HepG2 (cell line): ENCODE measurements at regions not wholly inside any gene's neighbourhood (a gene's known extent, or its start where the extent isn't known, plus 50 kb on each side); places are given as distances from the start of the nearest gene placed in this dataset.

Experiments
- ATAC-seq: fragments of 200-7000 bp; cut with Tn5 transposase; 3 replicates; pipeline ENCODE4 v1.9.1; 2020; ENCODE audit warnings: mild to moderate bottlenecking, moderate library complexity
- BruUV-seq: library from RNA; stranded (reverse); fragments of 400-500 nt; replicated peaks from 2 replicates; lab custom pipeline; 2021; lab: Mats Ljungman, UMichigan
- CTCF ChIA-PET: fragments of 300-600 bp; formaldehyde crosslinking; extraction: SDS; loops from one replicate; lab custom pipeline; 2021; ENCODE audit warnings: low total read pairs, inconsistent platforms, low intra/inter-chr PET ratio; lab: Yijun Ruan, JAX
- POLR2A ChIA-PET: fragments of 350-600 bp; sonication (Branson Sonifier 250); formaldehyde crosslinking; loops from one replicate; lab custom pipeline; 2020; ENCODE audit warnings: antibody characterized with exemption, inconsistent platforms; lab: Yijun Ruan, JAX
- DNase-seq: peaks from one replicate; pipeline ENCODE4 v3.0.0-alpha.2; 2015; ENCODE audit warnings: low spot score
- FAIRE-seq: peaks from 3 replicates; lab custom pipeline; 2011; peaks lifted over from hg19 to GRCh38; lab: Jason Lieb, UNC
- H2AFZ ChIP-seq: one replicate; pipeline ENCODE4 v1.6.1; 2011; ENCODE audit warnings: low read length, inconsistent platforms
- H3K27ac ChIP-seq: fragments of 300-600 bp; 3 replicates; pipeline ENCODE4 v1.8.0; 2011; ENCODE audit warnings: mixed run types, mild to moderate bottlenecking, mixed read lengths, low read length, inconsistent platforms; ENCODE audit not compliant: insufficient read depth; ENCODE audit errors: extremely low read length
- H3K27me3 ChIP-seq, 2 experiments: fragments of 200-600 bp in 1 of 2; 2 replicates in 1 of 2; 3 replicates in 1 of 2; pipeline versions ENCODE4 v1.6.0 to v1.8.0; 2011; ENCODE audit warnings: low read length in 2 of 2, mild to moderate bottlenecking in 2 of 2, moderate library complexity in 2 of 2, inconsistent platforms in 1 of 2; ENCODE audit not compliant: insufficient read depth in 2 of 2, control insufficient read depth in 1 of 2
- H3K36me3 ChIP-seq, 2 experiments: fragments of 200-600 bp in 1 of 2; replicated peaks in 1 of 2; 2 replicates in 1 of 2; 3 replicates in 1 of 2; pipeline versions ENCODE4 v1.5.1 to v1.8.0; 2011; ENCODE audit warnings: low read length in 2 of 2, inconsistent platforms in 1 of 2; ENCODE audit not compliant: insufficient read depth in 2 of 2, control insufficient read depth in 1 of 2
- H3K4me1 ChIP-seq: 2 replicates; pipeline ENCODE4 v1.5.1; 2012; ENCODE audit warnings: low read length, inconsistent platforms; ENCODE audit not compliant: insufficient read depth
- H3K4me2 ChIP-seq: 2 replicates; pipeline ENCODE4 v1.6.0; 2011; ENCODE audit warnings: low read depth, low read length, inconsistent platforms
- H3K4me3 ChIP-seq, 3 experiments: fragments of 200-600 bp in 1 of 3; sonication (generic), shearing (Covaris generic) in 1 of 3; replicated peaks in 1 of 3; 2 replicates each; pipeline ENCODE4 v1.5.1; 2011 to 2016; ENCODE audit warnings: low read length in 3 of 3, inconsistent platforms in 2 of 3, low read depth in 2 of 3, mild to moderate bottlenecking in 2 of 3, control low read depth in 1 of 3, mixed read lengths in 1 of 3; ENCODE audit not compliant: insufficient read depth in 1 of 3
- H3K79me2 ChIP-seq: one replicate; pipeline ENCODE4 v1.6.1; 2011; ENCODE audit warnings: low read length, inconsistent platforms; ENCODE audit not compliant: insufficient read depth
- H3K9ac ChIP-seq: 2 replicates; pipeline ENCODE4 v1.6.0; 2011; ENCODE audit warnings: mild to moderate bottlenecking, low read depth, low read length, inconsistent platforms; ENCODE audit not compliant: insufficient read depth
- H3K9me3 ChIP-seq: 2 replicates; pipeline ENCODE4 v1.5.1; 2012; ENCODE audit warnings: mild to moderate bottlenecking, low read length
- H4K20me1 ChIP-seq: 2 replicates; pipeline ENCODE4 v1.6.0; 2011; ENCODE audit warnings: inconsistent platforms, mild to moderate bottlenecking, low read length, moderate library complexity; ENCODE audit not compliant: insufficient read depth
- ATF7-NPFF ChIP-seq: sonication (generic); formaldehyde crosslinking; IDR thresholded peaks from 2 replicates; pipeline ENCODE4 v1.8.1; 2023; ENCODE audit warnings: mild to moderate bottlenecking, low read depth, missing genetic modification reagents, moderate library complexity
- ATM ChIP-seq: fragments of 450-650 bp; IDR thresholded peaks from 2 replicates; pipeline ENCODE4 v1.7.1; 2017; ENCODE audit warnings: mild to moderate bottlenecking, borderline replicate concordance
- FOXA1 ChIP-seq, 2 experiments: fragments of 450-650 bp in 1 of 2; sonication (generic) in 1 of 2; formaldehyde crosslinking in 1 of 2; IDR thresholded peaks; 2 replicates each; pipeline versions ENCODE4 v1.4.0 to v1.6.1; 2016 to 2020; ENCODE audit warnings: missing genetic modification reagents in 1 of 2
- KAT7 ChIP-seq: IDR thresholded peaks from 2 replicates; pipeline ENCODE4 v1.6.1; 2018; ENCODE audit warnings: borderline replicate concordance, missing compliant biosample characterization
- KMT2A ChIP-seq: sonication (generic); formaldehyde crosslinking; IDR thresholded peaks from 2 replicates; pipeline ENCODE4 v1.4.0; 2020; ENCODE audit warnings: missing genetic modification reagents
- SIX4 ChIP-seq: sonication (generic); formaldehyde crosslinking; IDR thresholded peaks from 2 replicates; pipeline ENCODE4 v1.4.0; 2020; ENCODE audit warnings: missing genetic modification reagents
- TIGD3 ChIP-seq: sonication (generic); formaldehyde crosslinking; IDR thresholded peaks from 2 replicates; pipeline ENCODE4 v1.5.1; 2020; ENCODE audit warnings: mild to moderate bottlenecking, missing genetic modification reagents, borderline replicate concordance
- ZBED4 ChIP-seq: sonication (generic); formaldehyde crosslinking; IDR thresholded peaks from 2 replicates; pipeline ENCODE4 v1.4.0; 2020; ENCODE audit warnings: missing genetic modification reagents, borderline replicate concordance
- ZC3H4 ChIP-seq: sonication (generic); formaldehyde crosslinking; IDR thresholded peaks from 2 replicates; pipeline ENCODE4 v1.4.0; 2020; ENCODE audit warnings: missing genetic modification reagents, borderline replicate concordance
- ZFAT ChIP-seq: sonication (generic); formaldehyde crosslinking; conservative IDR thresholded peaks from 2 replicates; pipeline ENCODE4 v1.8.1; 2023; ENCODE audit warnings: missing genetic modification reagents, inconsistent platforms
- ZMYM3 ChIP-seq: sonication (generic); formaldehyde crosslinking; IDR thresholded peaks from 2 replicates; pipeline ENCODE4 v1.5.1; 2020; ENCODE audit warnings: mild to moderate bottlenecking, missing genetic modification reagents
- ZNF282 ChIP-seq: fragments of 450-650 bp; IDR thresholded peaks from 2 replicates; pipeline ENCODE4 v1.6.1; 2018; ENCODE audit not compliant: partially characterized antibody
- ZNF784 ChIP-seq: sonication (generic); formaldehyde crosslinking; IDR thresholded peaks from 2 replicates; pipeline ENCODE4 v1.5.1; 2020; ENCODE audit warnings: missing genetic modification reagents, mild to moderate bottlenecking, borderline replicate concordance
- ZSCAN9 ChIP-seq: IDR thresholded peaks from 2 replicates; pipeline ENCODE4 v1.6.1; 2016; ENCODE audit warnings: borderline replicate concordance
- WGBS: methylation state at CpG from one replicate; pipeline ENCODE4 v1.1.6; 2017; ENCODE audit warnings: low lambda C conversion rate; 5-methylcytosine and 5-hydroxymethylcytosine counted together
- in situ Hi-C: cut with HindIII; loops from 2 replicates; pipeline ENCODE4 v1.10.0; 2017; ENCODE audit warnings: low pct_unique_long_range_greater_than_20kb; ENCODE audit not compliant: extremely low pct_ligation_motif_present
- intact Hi-C: fragments of 100-400 bp; cut with micrococcal nuclease; formaldehyde crosslinking; loops from one replicate; pipeline ENCODE4 v1.10.0; 2022; ENCODE audit not compliant: unreplicated experiment

GRCh38 chr5:110112348-110112747 is 422.6 kb downstream of the MAN2A1 start:
- Histone ChIP-seq H3K4me2 (no peak overlapping the region), H3K36me3 (no peaks in the 10 kb centered on the region), H3K9ac (no peak overlapping the region), H2AFZ (no peak overlapping the region), H3K4me1 (peaks cover 34% of the 10 kb centered on the region), H3K27me3 (no peaks in the 10 kb centered on the region), H3K4me3 (no peak overlapping the region), H3K79me2 (no peaks in the 10 kb centered on the region), H4K20me1 (no peaks in the 10 kb centered on the region), H3K9me3 (no peaks in the 10 kb centered on the region), H3K27ac (no peak overlapping the region)
- no peak for TF ChIP-seq ZMYM3 (CRISPR knock-in tag)
- no peak for TF ChIP-seq ATM
- TF ChIP-seq KAT7 (CRISPR knock-in tag) = no peak
- intact Hi-C loops = no loop called here
- DNase-seq (no peak), FAIRE-seq (no peak), ATAC-seq (no peak)
- in situ Hi-C loops = no loop called here
- BruUV-seq = no TSS peak
- CTCF ChIA-PET = no interaction called here
- POLR2A ChIA-PET = no interaction called here

GRCh38 chr5:110115503-110115902 is 425.8 kb downstream of the MAN2A1 start:
- H4K20me1 ChIP-seq = no peaks in the 10 kb centered on the region
- DNase-seq (no peak), FAIRE-seq (no peak), ATAC-seq (no peak)
- H3K27me3 ChIP-seq = no peaks in the 10 kb centered on the region
- intact Hi-C loops (no loop called here), in situ Hi-C loops (no loop called here)
- no peak overlapping the region for H2AFZ ChIP-seq
- H3K79me2 ChIP-seq = no peaks in the 10 kb centered on the region
- ChIA-PET POLR2A (no interaction called here), CTCF (no interaction called here)
- H3K9me3 ChIP-seq = peaks cover 6% of the 10 kb centered on the region; the same call in 1 of the 2 replicates
- TF ChIP-seq SIX4 (CRISPR knock-in tag) (no peak), TIGD3 (CRISPR knock-in tag) (no peak), ZSCAN9 (CRISPR knock-in tag) (no peak), ZNF784 (CRISPR knock-in tag) (no peak), KMT2A (CRISPR knock-in tag) (no peak), ZNF282 (no peak), ZBED4 (CRISPR knock-in tag) (no peak), ZFAT (no peak), ATF7-NPFF (CRISPR knock-in tag) (no peak), ZC3H4 (no peak), FOXA1 (IDR thresholded peaks at IDR 0.05) (no peak), FOXA1 (CRISPR knock-in tag; IDR thresholded peaks at IDR 0.05) (no peak)
- H3K36me3 ChIP-seq = no peaks in the 10 kb centered on the region
- H3K27ac ChIP-seq = no peak overlapping the region
- BruUV-seq = no TSS peak
- H3K9ac ChIP-seq = no peak overlapping the region
- 37% methylated on average over 3 of the region's 3 CpGs for WGBS
- peaks cover 2% of the 10 kb centered on the region for H3K4me1 ChIP-seq
- no peak overlapping the region for H3K4me2 ChIP-seq
- no peak overlapping the region for H3K4me3 ChIP-seq
